ENCODE measurements at regions not wholly inside any gene's neighbourhood (a gene's known extent, or its start where the extent isn't known, plus 50 kb on each side); places are given as distances from the start of the nearest gene placed in this dataset.

DNA sequence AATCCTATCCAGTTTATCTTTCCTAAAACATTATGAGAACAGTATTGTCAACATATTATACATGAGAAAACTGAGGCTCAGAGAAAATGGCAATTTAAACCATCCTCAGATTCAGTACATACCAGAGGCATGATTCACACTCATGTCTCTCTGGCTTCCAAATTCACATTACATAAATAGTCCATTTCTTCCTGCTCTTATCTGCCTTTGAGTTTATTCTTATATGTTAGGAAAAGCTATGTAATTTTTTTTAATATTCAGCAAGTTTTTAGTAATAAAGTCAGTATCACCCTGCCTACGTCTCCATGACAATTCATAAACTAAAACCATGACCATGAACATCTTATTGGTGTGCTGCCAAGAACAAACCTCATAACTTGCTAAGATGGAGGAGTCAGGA lies 1260.2 kb upstream of the SORCS1 start:
- Histone ChIP-seq H3K4me1 (ENCODE audit: control insufficient read depth in 2 of 2, insufficient read depth in 2 of 2, low read length in 2 of 2) (no peaks in the 10 kb centered on the region), H3K4me3 (ENCODE audit: low read length in 2 of 2) (no peak overlapping the region), H3K9me3 (ENCODE audit: control insufficient read depth in 2 of 2, insufficient read depth in 1 of 2, low read length in 1 of 2) (no peaks in the 10 kb centered on the region), H3K36me3 (ENCODE audit: control insufficient read depth in 2 of 2, insufficient read depth in 2 of 2, low read length in 1 of 2) (no peaks in the 10 kb centered on the region), H3K27ac (ENCODE audit: low read depth in 1 of 2, low read length in 1 of 2) (no peak overlapping the region), H3K27me3 (ENCODE audit: control insufficient read depth in 2 of 2, insufficient read depth in 1 of 2, low read length in 1 of 2) (no peaks in the 10 kb centered on the region)
- WGBS = 90% methylated on average over 1 of the region's 1 CpG
- no peak for DNase-seq (ENCODE audit: low read depth in 6 of 9, low spot score in 9 of 9)

- WGBS = 98% methylated on average over 2 of the region's 2 CpGs
- Histone ChIP-seq H3K27ac (ENCODE audit: low read depth in 1 of 2, low read length in 1 of 2) (no peak overlapping the region), H3K4me3 (ENCODE audit: low read length in 2 of 2) (no peak overlapping the region), H3K36me3 (ENCODE audit: control insufficient read depth in 2 of 2, insufficient read depth in 2 of 2, low read length in 1 of 2) (no peaks in the 10 kb centered on the region), H3K9me3 (ENCODE audit: control insufficient read depth in 2 of 2, insufficient read depth in 1 of 2, low read length in 1 of 2) (no peaks in the 10 kb centered on the region), H3K4me1 (ENCODE audit: control insufficient read depth in 2 of 2, insufficient read depth in 2 of 2, low read length in 2 of 2) (no peaks in the 10 kb centered on the region), H3K27me3 (ENCODE audit: control insufficient read depth in 2 of 2, insufficient read depth in 1 of 2, low read length in 1 of 2) (no peaks in the 10 kb centered on the region)
- no peak for DNase-seq (ENCODE audit: low read depth in 6 of 9, low spot score in 9 of 9)
Observed at GRCh38 chr10:108422286-108422685, 1257.8 kb upstream of the SORCS1 start.

DNA sequence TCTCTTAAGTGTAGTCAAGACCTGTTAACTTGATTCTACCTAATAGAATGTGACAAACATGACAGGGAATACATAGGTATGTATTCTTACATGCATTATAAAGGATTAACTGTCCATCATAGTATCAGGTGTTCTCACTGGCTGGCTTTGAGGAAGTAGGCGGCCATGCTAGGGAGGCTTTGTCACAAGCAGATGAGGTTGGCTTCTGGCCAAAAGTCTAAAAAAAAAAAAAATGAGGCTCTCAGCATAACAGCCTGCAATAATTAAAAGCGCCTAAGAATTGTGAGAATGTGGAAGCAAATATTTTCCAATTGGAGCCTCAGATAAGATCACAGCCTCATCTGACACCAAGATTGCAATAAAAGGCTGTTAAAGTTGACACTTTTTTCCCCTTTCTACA lies 1256.8 kb upstream of the SORCS1 start:
- Histone ChIP-seq H3K27ac (ENCODE audit: low read depth in 1 of 2, low read length in 1 of 2) (no peak overlapping the region), H3K36me3 (ENCODE audit: control insufficient read depth in 2 of 2, insufficient read depth in 2 of 2, low read length in 1 of 2) (no peaks in the 10 kb centered on the region), H3K27me3 (ENCODE audit: control insufficient read depth in 2 of 2, insufficient read depth in 1 of 2, low read length in 1 of 2) (no peaks in the 10 kb centered on the region), H3K4me3 (ENCODE audit: low read length in 2 of 2) (no peak overlapping the region), H3K9me3 (ENCODE audit: control insufficient read depth in 2 of 2, insufficient read depth in 1 of 2, low read length in 1 of 2) (no peaks in the 10 kb centered on the region), H3K4me1 (ENCODE audit: control insufficient read depth in 2 of 2, insufficient read depth in 2 of 2, low read length in 2 of 2) (no peaks in the 10 kb centered on the region)
- 51% methylated on average over 2 of the region's 2 CpGs for WGBS
- no peak for DNase-seq (ENCODE audit: low read depth in 6 of 9, low spot score in 9 of 9)

DNA sequence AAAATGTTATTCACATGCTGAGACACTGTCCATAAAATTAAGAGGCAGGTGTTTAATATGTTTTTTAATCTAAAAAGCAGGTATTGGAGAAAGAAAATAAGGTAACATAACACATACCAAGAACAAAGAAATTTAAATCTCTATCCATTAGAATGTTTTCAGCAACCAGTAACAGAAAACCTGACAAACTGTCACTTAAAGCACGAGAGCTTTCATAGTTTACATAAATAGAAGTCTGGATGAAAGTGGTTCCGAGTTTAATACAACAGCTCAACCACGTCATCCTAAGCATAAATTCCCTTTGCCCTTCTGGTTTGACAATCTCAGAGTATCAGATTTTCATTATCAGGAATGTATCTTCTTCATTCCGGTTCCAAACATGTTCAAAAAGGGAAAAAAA lies 1249.4 kb upstream of the SORCS1 start:
- 95% methylated on average over 4 of the region's 4 CpGs for WGBS

GRCh38 chr10:108412323-108412722 lies 1247.8 kb upstream of the SORCS1 start:
- Histone ChIP-seq H3K27ac (ENCODE audit: low read depth in 1 of 2, low read length in 1 of 2) (no peak overlapping the region), H3K4me1 (ENCODE audit: control insufficient read depth in 2 of 2, insufficient read depth in 2 of 2, low read length in 2 of 2) (no peaks in the 10 kb centered on the region), H3K4me3 (ENCODE audit: low read length in 2 of 2) (no peak overlapping the region), H3K36me3 (ENCODE audit: control insufficient read depth in 2 of 2, insufficient read depth in 2 of 2, low read length in 1 of 2) (no peaks in the 10 kb centered on the region), H3K9me3 (ENCODE audit: control insufficient read depth in 2 of 2, insufficient read depth in 1 of 2, low read length in 1 of 2) (no peaks in the 10 kb centered on the region), H3K27me3 (ENCODE audit: control insufficient read depth in 2 of 2, insufficient read depth in 1 of 2, low read length in 1 of 2) (no peaks in the 10 kb centered on the region)
- no peak for DNase-seq (ENCODE audit: low read depth in 6 of 9, low spot score in 9 of 9)
- WGBS = 42% methylated on average over 2 of the region's 2 CpGs

More for the DNA sequence above, 1249.4 kb upstream of the SORCS1 start:
- Histone ChIP-seq H3K9me3 (ENCODE audit: control insufficient read depth in 2 of 2, insufficient read depth in 1 of 2, low read length in 1 of 2) (no peaks in the 10 kb centered on the region), H3K4me1 (ENCODE audit: control insufficient read depth in 2 of 2, insufficient read depth in 2 of 2, low read length in 2 of 2) (no peaks in the 10 kb centered on the region), H3K4me3 (ENCODE audit: low read length in 2 of 2) (no peak overlapping the region), H3K27ac (ENCODE audit: low read depth in 1 of 2, low read length in 1 of 2) (no peak overlapping the region), H3K36me3 (ENCODE audit: control insufficient read depth in 2 of 2, insufficient read depth in 2 of 2, low read length in 1 of 2) (no peaks in the 10 kb centered on the region), H3K27me3 (ENCODE audit: control insufficient read depth in 2 of 2, insufficient read depth in 1 of 2, low read length in 1 of 2) (no peaks in the 10 kb centered on the region)
- DNase-seq (ENCODE audit: low read depth in 6 of 9, low spot score in 9 of 9) = no peak

DNA sequence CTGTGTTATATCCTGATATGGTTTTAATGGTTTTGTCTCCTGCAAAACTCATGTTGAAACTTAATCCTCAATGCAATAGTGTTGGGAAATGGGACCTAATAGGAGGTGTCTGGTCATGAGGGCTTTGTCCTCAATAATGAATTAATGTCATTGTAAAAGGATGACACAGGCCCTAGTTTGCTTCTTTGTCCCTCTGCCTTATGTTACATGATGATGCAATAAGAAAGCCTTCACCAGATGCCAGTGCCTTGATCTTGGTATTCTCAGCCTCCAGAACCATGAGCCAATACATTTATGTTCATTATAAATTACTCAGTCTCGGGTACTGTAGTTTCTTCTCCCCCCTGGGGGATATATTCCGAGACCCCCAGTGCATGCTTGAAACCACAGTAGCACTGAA lies 1247.4 kb upstream of the SORCS1 start:
- H3K4me3 ChIP-seq (ENCODE audit: low read length in 2 of 2) = no peak overlapping the region

DNA sequence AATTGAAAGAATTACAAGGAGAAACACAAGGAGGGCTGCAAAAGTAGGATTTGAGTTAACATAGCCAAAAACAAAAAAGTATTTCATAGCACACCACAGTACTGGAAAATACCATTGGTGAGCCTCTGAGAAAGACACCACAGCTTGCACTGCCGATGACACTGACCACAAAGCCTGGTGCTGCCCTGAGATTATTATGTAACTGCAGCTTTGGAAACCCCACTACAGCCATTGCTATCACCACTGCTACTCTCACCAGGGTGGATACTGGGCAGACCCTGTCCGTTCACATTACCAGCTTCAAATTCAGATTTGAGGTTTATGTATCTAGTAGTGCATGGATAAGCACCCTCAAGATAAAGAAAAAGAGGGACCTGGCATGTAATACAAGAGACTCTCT lies 1246.7 kb upstream of the SORCS1 start:
- 54% methylated on average over 2 of the region's 2 CpGs for WGBS
- DNase-seq (ENCODE audit: low read depth in 6 of 9, low spot score in 9 of 9) = no peak
- no peaks in the 10 kb centered on the region for H3K36me3 ChIP-seq (ENCODE audit: control insufficient read depth in 2 of 2, insufficient read depth in 2 of 2, low read length in 1 of 2)
- no peaks in the 10 kb centered on the region for H3K27me3 ChIP-seq (ENCODE audit: control insufficient read depth in 2 of 2, insufficient read depth in 1 of 2, low read length in 1 of 2)
- no peak overlapping the region for H3K27ac ChIP-seq (ENCODE audit: low read depth in 1 of 2, low read length in 1 of 2)
- no peaks in the 10 kb centered on the region for H3K4me1 ChIP-seq (ENCODE audit: control insufficient read depth in 2 of 2, insufficient read depth in 2 of 2, low read length in 2 of 2)
- H3K4me3 ChIP-seq (ENCODE audit: low read length in 2 of 2) = no peak overlapping the region
- H3K9me3 ChIP-seq (ENCODE audit: control insufficient read depth in 2 of 2, insufficient read depth in 1 of 2, low read length in 1 of 2) = no peaks in the 10 kb centered on the region

More for the DNA sequence above, 1247.4 kb upstream of the SORCS1 start:
- H3K9me3 ChIP-seq (ENCODE audit: control insufficient read depth in 2 of 2, insufficient read depth in 1 of 2, low read length in 1 of 2) = no peaks in the 10 kb centered on the region
- no peak overlapping the region for H3K27ac ChIP-seq (ENCODE audit: low read depth in 1 of 2, low read length in 1 of 2)
- H3K27me3 ChIP-seq (ENCODE audit: control insufficient read depth in 2 of 2, insufficient read depth in 1 of 2, low read length in 1 of 2) = no peaks in the 10 kb centered on the region
- DNase-seq (ENCODE audit: low read depth in 6 of 9, low spot score in 9 of 9) = no peak
- H3K36me3 ChIP-seq (ENCODE audit: control insufficient read depth in 2 of 2, insufficient read depth in 2 of 2, low read length in 1 of 2) = no peaks in the 10 kb centered on the region
- no peaks in the 10 kb centered on the region for H3K4me1 ChIP-seq (ENCODE audit: control insufficient read depth in 2 of 2, insufficient read depth in 2 of 2, low read length in 2 of 2)
- WGBS = 88% methylated on average over 2 of the region's 2 CpGs

DNA sequence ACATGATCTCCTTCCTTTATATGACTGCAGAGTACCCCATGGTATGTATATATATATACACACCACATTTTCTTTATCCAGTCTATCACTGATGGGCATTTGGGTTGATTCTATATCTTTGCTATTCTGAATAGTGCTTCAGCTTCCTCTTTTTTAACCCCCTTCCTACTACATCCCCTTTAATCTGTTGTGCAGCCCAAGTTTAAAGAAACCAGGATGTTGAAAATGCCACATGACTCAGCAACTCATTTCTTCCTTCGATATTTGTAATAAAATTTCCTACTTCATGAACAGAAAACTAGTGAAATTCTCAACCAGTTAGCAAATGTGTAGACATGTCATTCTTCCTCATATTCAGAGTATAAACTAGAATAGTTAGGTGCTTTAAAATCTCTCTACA lies 1245.7 kb upstream of the SORCS1 start:
- 7% methylated on average over 1 of the region's 1 CpG for WGBS
- H3K4me3 ChIP-seq (ENCODE audit: low read length in 2 of 2) = no peak overlapping the region
- no peaks in the 10 kb centered on the region for H3K27me3 ChIP-seq (ENCODE audit: control insufficient read depth in 2 of 2, insufficient read depth in 1 of 2, low read length in 1 of 2)
- H3K4me1 ChIP-seq (ENCODE audit: control insufficient read depth in 2 of 2, insufficient read depth in 2 of 2, low read length in 2 of 2) = no peaks in the 10 kb centered on the region
- DNase-seq (ENCODE audit: low read depth in 6 of 9, low spot score in 9 of 9) = peak in 1 of 9 donors; percentile 2
- H3K9me3 ChIP-seq (ENCODE audit: control insufficient read depth in 2 of 2, insufficient read depth in 1 of 2, low read length in 1 of 2) = no peaks in the 10 kb centered on the region
- H3K36me3 ChIP-seq (ENCODE audit: control insufficient read depth in 2 of 2, insufficient read depth in 2 of 2, low read length in 1 of 2) = no peaks in the 10 kb centered on the region
- H3K27ac ChIP-seq (ENCODE audit: low read depth in 1 of 2, low read length in 1 of 2) = no peak overlapping the region

DNA sequence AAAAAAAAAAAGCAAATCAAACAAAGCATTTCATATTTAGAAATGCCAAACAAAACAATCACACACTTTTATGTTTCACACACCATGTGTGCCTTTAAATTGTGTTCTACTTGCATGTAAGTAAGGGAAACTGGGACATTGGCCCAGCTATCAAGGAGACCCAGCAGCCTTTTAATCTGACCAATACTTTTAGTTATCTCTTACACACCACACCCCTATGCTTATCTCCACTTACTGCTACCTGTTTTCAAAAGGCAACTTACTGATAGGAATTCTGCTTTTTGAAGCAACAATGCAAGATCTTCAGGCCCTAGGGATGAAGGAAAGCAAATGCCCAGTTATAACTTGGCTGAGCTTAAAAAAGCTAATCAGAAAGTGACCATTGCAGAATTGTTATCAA lies 1244.8 kb upstream of the SORCS1 start:
- no peaks in the 10 kb centered on the region for H3K4me1 ChIP-seq (ENCODE audit: control insufficient read depth in 2 of 2, insufficient read depth in 2 of 2, low read length in 2 of 2)
- H3K36me3 ChIP-seq (ENCODE audit: control insufficient read depth in 2 of 2, insufficient read depth in 2 of 2, low read length in 1 of 2) = no peaks in the 10 kb centered on the region
- DNase-seq (ENCODE audit: low read depth in 6 of 9, low spot score in 9 of 9) = no peak
- no peaks in the 10 kb centered on the region for H3K9me3 ChIP-seq (ENCODE audit: control insufficient read depth in 2 of 2, insufficient read depth in 1 of 2, low read length in 1 of 2)
- no peak overlapping the region for H3K27ac ChIP-seq (ENCODE audit: low read depth in 1 of 2, low read length in 1 of 2)
- no peaks in the 10 kb centered on the region for H3K27me3 ChIP-seq (ENCODE audit: control insufficient read depth in 2 of 2, insufficient read depth in 1 of 2, low read length in 1 of 2)
- H3K4me3 ChIP-seq (ENCODE audit: low read length in 2 of 2) = no peak overlapping the region

DNA sequence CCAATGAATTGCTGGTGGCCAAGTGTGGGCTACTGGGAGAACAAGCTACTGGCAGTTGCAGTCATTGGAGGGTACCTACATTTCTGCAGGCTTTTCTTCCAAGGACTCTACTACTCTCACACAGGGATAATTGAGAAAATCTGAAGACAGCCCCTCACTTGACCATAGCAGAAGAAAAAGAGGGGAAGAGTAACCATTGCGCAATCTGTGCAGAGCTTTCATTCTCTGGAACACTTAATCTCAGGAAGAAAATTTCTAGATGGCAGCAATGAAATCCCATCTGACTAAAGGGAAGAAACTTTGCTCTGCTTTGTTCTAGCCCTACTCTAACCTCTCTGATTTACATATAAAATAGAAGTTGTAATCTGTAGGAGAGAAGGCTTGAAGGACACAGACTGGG lies 1239.6 kb upstream of the SORCS1 start:
- Histone ChIP-seq H3K36me3 (ENCODE audit: control insufficient read depth in 2 of 2, insufficient read depth in 2 of 2, low read length in 1 of 2) (no peaks in the 10 kb centered on the region), H3K4me1 (ENCODE audit: control insufficient read depth in 2 of 2, insufficient read depth in 2 of 2, low read length in 2 of 2) (no peaks in the 10 kb centered on the region), H3K27me3 (ENCODE audit: control insufficient read depth in 2 of 2, insufficient read depth in 1 of 2, low read length in 1 of 2) (no peaks in the 10 kb centered on the region), H3K27ac (ENCODE audit: low read depth in 1 of 2, low read length in 1 of 2) (no peak overlapping the region), H3K4me3 (ENCODE audit: low read length in 2 of 2) (no peak overlapping the region), H3K9me3 (ENCODE audit: control insufficient read depth in 2 of 2, insufficient read depth in 1 of 2, low read length in 1 of 2) (no peaks in the 10 kb centered on the region)
- DNase-seq (ENCODE audit: low read depth in 6 of 9, low spot score in 9 of 9) = no peak
- 100% methylated on average over 1 of the region's 1 CpG for WGBS
